Spleen (tissue), 11 donors: ENCODE measurements at regions not wholly inside any gene's neighbourhood (a gene's known extent, or its start where the extent isn't known, plus 50 kb on each side); places are given as distances from the start of the nearest gene placed in this dataset.

Source experiments
- DNase-seq: peaks from one replicate; pipeline ENCODE4 v3.0.0-alpha.2; 2020
- H3K27ac ChIP-seq, 8 donors: fragments of 200-600 bp; sonication (generic) in 7 of 8; 1 replicate in 4 of 8; 2 replicates in 4 of 8; pipeline versions ENCODE4 v1.5.0 to v1.8.0; 2016 to 2021; ENCODE audit warnings: inconsistent platforms in 4 of 8, mild to moderate bottlenecking in 4 of 8, moderate library complexity in 1 of 8
- H3K27me3 ChIP-seq, 7 donors: fragments of 200-600 bp; sonication (generic) in 6 of 7; replicated peaks in 1 of 7; 1 replicate in 4 of 7; 2 replicates in 3 of 7; pipeline versions ENCODE4 v1.5.0 to v1.8.0; 2016 to 2021; ENCODE audit warnings: inconsistent platforms in 3 of 7, mild to moderate bottlenecking in 1 of 7
- H3K36me3 ChIP-seq, 6 donors: fragments of 200-600 bp; sonication (generic) in 5 of 6; 1 replicate in 4 of 6; 2 replicates in 2 of 6; pipeline versions ENCODE4 v1.5.0 to v1.8.0; 2016 to 2021; ENCODE audit warnings: inconsistent platforms in 2 of 6
- H3K4me1 ChIP-seq, 6 donors: fragments of 200-600 bp; sonication (generic) in 5 of 6; 1 replicate in 3 of 6; 2 replicates in 3 of 6; pipeline versions ENCODE4 v1.5.0 to v1.8.0; 2016 to 2021; ENCODE audit warnings: inconsistent platforms in 3 of 6
- H3K4me3 ChIP-seq, 8 donors: fragments of 200-600 bp; sonication (generic) in 7 of 8; 1 replicate in 4 of 8; 2 replicates in 4 of 8; pipeline versions ENCODE4 v1.5.0 to v1.8.0; 2016 to 2021; ENCODE audit warnings: inconsistent platforms in 4 of 8, mild to moderate bottlenecking in 4 of 8, moderate library complexity in 2 of 8
- H3K9me3 ChIP-seq, 8 donors: fragments of 200-600 bp; sonication (generic) in 7 of 8; 1 replicate in 4 of 8; 2 replicates in 4 of 8; pipeline versions ENCODE4 v1.5.0 to v1.8.0; 2016 to 2021; ENCODE audit warnings: inconsistent platforms in 4 of 8
- CTCF ChIP-seq, 11 experiments: fragments of 200-600 bp in 7 of 11; fragments of 450-650 bp in 4 of 11; sonication (generic) in 4 of 11; IDR thresholded peaks in 8 of 11; conservative IDR thresholded peaks in 3 of 11; 1 replicate in 7 of 11; 2 replicates in 4 of 11; pipeline versions ENCODE4 v1.4.0 to v1.8.0; 2016 to 2021; ENCODE audit warnings: antibody characterized with exemption in 11 of 11, inconsistent platforms in 4 of 11, mild to moderate bottlenecking in 1 of 11
- POLR2A ChIP-seq, 3 donors: fragments of 450-650 bp; IDR thresholded peaks; one replicate each; pipeline ENCODE4 v1.5.1; 2017; ENCODE audit warnings: antibody characterized with exemption in 3 of 3, mild to moderate bottlenecking in 1 of 3
- POLR2AphosphoS5 ChIP-seq, 3 donors: sonication (generic); formaldehyde crosslinking; IDR thresholded peaks; one replicate each; pipeline ENCODE4 v1.5.1; 2017; ENCODE audit warnings: antibody characterized with exemption in 3 of 3
- WGBS, 5 donors: extraction: QIAGEN DNeasy Blood & Tissue Kit in 3 of 5; methylation state at CpG; one replicate each; pipeline versions ENCODE4 v1.1.5 to v1.1.7; 2013 to 2018; 5-methylcytosine and 5-hydroxymethylcytosine counted together
- intact Hi-C: fragments of 100-400 bp; cut with DNase I; formaldehyde crosslinking; loops from one replicate; pipeline ENCODE4 v1.15.0; 2023; ENCODE audit warnings: low total_unique reads
- donor health status: healthy with polysubstance abuse.
- donor health status: DM: no; HTN: no; CAD: no; lungs with moderate emphysema.
- donor health status: DM: no; HTN: no; CAD: no.
- donor health status: Bipolar disorder and iron deficiency.
- donor health status: healthy.
- donor health status: DM: no; HTN: no; CAD: no.
- donor health status: DM: yes; HTN: yes; CAD: no.

- no peak overlapping the region for H3K4me3 ChIP-seq
- no peaks in the 10 kb centered on the region for H3K27me3 ChIP-seq
- H3K9me3 ChIP-seq: no peaks in the 10 kb centered on the region
- intact Hi-C loops: no loop called here
- TF ChIP-seq CTCF (IDR thresholded peaks at IDR 0.05 in 8 of 11, conservative IDR thresholded peaks at IDR 0.05 in 3 of 11) (no peak), POLR2A (IDR thresholded peaks at IDR 0.05) (no peak), POLR2AphosphoS5 (IDR thresholded peaks at IDR 0.05) (no peak)
- no peak for DNase-seq
- peaks cover 0 to 12% (median 10%) of the 10 kb centered on the region in 6 donors for H3K4me1 ChIP-seq
- no peaks in the 10 kb centered on the region for H3K36me3 ChIP-seq
- H3K27ac ChIP-seq: no peak overlapping the region
- 92 to 97% (median 95%) methylated on average over 3 of the region's 3 CpGs for WGBS, 5 donors
Measured at GRCh38 chr18:44513233-44513632, 167.5 kb upstream of the SETBP1 start.

- intact Hi-C loops: no loop called here
- TF ChIP-seq POLR2AphosphoS5 (IDR thresholded peaks at IDR 0.05) (no peak), CTCF (IDR thresholded peaks at IDR 0.05 in 8 of 11, conservative IDR thresholded peaks at IDR 0.05 in 3 of 11) (no peak), POLR2A (IDR thresholded peaks at IDR 0.05) (no peak)
Measured at GRCh38 chr18:44514106-44514505, 166.6 kb upstream of the SETBP1 start.

GRCh38 chr18:44514766-44515165, 165.9 kb upstream of the SETBP1 start:
- WGBS, 5 donors: 76 to 100% (median 93%) methylated on average over 1 of the region's 1 CpG

More at GRCh38 chr18:44514106-44514505, 166.6 kb upstream of the SETBP1 start:
- no peak overlapping the region for H3K4me3 ChIP-seq
- H3K27ac ChIP-seq: no peak overlapping the region
- WGBS, 5 donors: 65 to 83% (median 74%) methylated on average over 1 of the region's 1 CpG
- H3K27me3 ChIP-seq: no peaks in the 10 kb centered on the region
- no peaks in the 10 kb centered on the region for H3K9me3 ChIP-seq
- no peaks in the 10 kb centered on the region for H3K36me3 ChIP-seq
- no peak for DNase-seq
- H3K4me1 ChIP-seq: peaks cover 0 to 3% (median 1%) of the 10 kb centered on the region in 6 donors

GRCh38 chr18:44516450-44516849, 164.2 kb upstream of the SETBP1 start:
- WGBS, 5 donors: 63 to 85% (median 78%) methylated on average over 1 of the region's 1 CpG
- intact Hi-C loops: no loop called here
- H3K4me3 ChIP-seq: no peak overlapping the region
- no peaks in the 10 kb centered on the region for H3K27me3 ChIP-seq
- H3K27ac ChIP-seq: no peak overlapping the region
- H3K4me1 ChIP-seq: no peaks in the 10 kb centered on the region
- H3K36me3 ChIP-seq: no peaks in the 10 kb centered on the region
- TF ChIP-seq CTCF (IDR thresholded peaks at IDR 0.05 in 8 of 11, conservative IDR thresholded peaks at IDR 0.05 in 3 of 11) (no peak), POLR2A (IDR thresholded peaks at IDR 0.05) (no peak), POLR2AphosphoS5 (IDR thresholded peaks at IDR 0.05) (no peak)
- no peaks in the 10 kb centered on the region for H3K9me3 ChIP-seq
- no peak for DNase-seq

More at GRCh38 chr18:44514766-44515165, 165.9 kb upstream of the SETBP1 start:
- Histone ChIP-seq H3K9me3 (no peaks in the 10 kb centered on the region), H3K27me3 (no peaks in the 10 kb centered on the region), H3K4me1 (no peaks in the 10 kb centered on the region), H3K36me3 (no peaks in the 10 kb centered on the region), H3K27ac (no peak overlapping the region), H3K4me3 (no peak overlapping the region)
- no peak for DNase-seq
- TF ChIP-seq CTCF (IDR thresholded peaks at IDR 0.05 in 8 of 11, conservative IDR thresholded peaks at IDR 0.05 in 3 of 11) (no peak), POLR2A (IDR thresholded peaks at IDR 0.05) (no peak), POLR2AphosphoS5 (IDR thresholded peaks at IDR 0.05) (no peak)
- intact Hi-C loops: no loop called here
